DND-41 (cell line): ENCODE measurements at regions not wholly inside any gene's neighbourhood (a gene's known extent, or its start where the extent isn't known, plus 50 kb on each side); places are given as distances from the start of the nearest gene placed in this dataset.

Experiments used
- CTCF ChIP-seq: IDR thresholded peaks from 2 replicates; pipeline ENCODE4 v1.5.1; 2012; ENCODE audit warnings: borderline replicate concordance, low read length, moderate library complexity, mild to moderate bottlenecking; ENCODE audit not compliant: poor library complexity, severe bottlenecking; ENCODE audit errors: extremely low read depth
- EZH2 ChIP-seq: IDR thresholded peaks from 3 replicates; pipeline ENCODE4 v1.6.1; 2012; ENCODE audit warnings: borderline replicate concordance, low read depth, mild to moderate bottlenecking, moderate library complexity, low read length, inconsistent platforms; ENCODE audit not compliant: severe bottlenecking

GRCh38 chr16:60310846-60311445 lies 1576.8 kb upstream of the GOT2 start:
- TF ChIP-seq CTCF (no peak), EZH2 (no peak)
